Neural cell (in vitro differentiated cells): ENCODE measurements at regions not wholly inside any gene's neighbourhood (a gene's known extent, or its start where the extent isn't known, plus 50 kb on each side); places are given as distances from the start of the nearest gene placed in this dataset.
"Not testable (repeated sequence)": the region's sequence is repeated elsewhere in the genome, so short reads cannot be mapped to it uniquely, and the experiment has no call there.

Experiments
- H2AFZ ChIP-seq: fragments of 200-600, 300-800 bp; sonication (generic), shearing (Covaris generic); 2 replicates; pipeline ENCODE4 v1.6.0; 2014; ENCODE audit warnings: low read depth, mild to moderate bottlenecking, antibody characterized with exemption, low read length, moderate library complexity
- H3F3A ChIP-seq: fragments of 200-600 bp; shearing (Covaris generic); 2 replicates; pipeline ENCODE4 v1.6.1; 2016; ENCODE audit warnings: mild to moderate bottlenecking, moderate library complexity, mixed read lengths, antibody characterized with exemption, low read length; ENCODE audit not compliant: insufficient read depth, poor library complexity, severe bottlenecking
- H3K27ac ChIP-seq: fragments of 200-600, 300-800 bp; sonication (generic), shearing (Covaris generic); 2 replicates; pipeline ENCODE4 v1.5.1; 2014; ENCODE audit warnings: mild to moderate bottlenecking, low read length, moderate library complexity
- H3K27me3 ChIP-seq: fragments of 300-800, 200-600 bp; sonication (generic), shearing (Covaris generic); 2 replicates; pipeline ENCODE4 v1.6.0; 2014; ENCODE audit warnings: mild to moderate bottlenecking, low read depth, low read length, moderate library complexity; ENCODE audit not compliant: insufficient read depth
- H3K36me3 ChIP-seq: fragments of 300-800, 200-600 bp; sonication (generic), shearing (Covaris generic); 2 replicates; pipeline ENCODE4 v1.5.1; 2014; ENCODE audit warnings: mild to moderate bottlenecking, antibody characterized with exemption, low read length, moderate library complexity; ENCODE audit not compliant: insufficient read depth
- H3K4me2 ChIP-seq: fragments of 300-800, 200-600 bp; sonication (generic), shearing (Covaris generic); 2 replicates; pipeline ENCODE4 v1.6.0; 2014; ENCODE audit warnings: mild to moderate bottlenecking, low read length
- H3K4me3 ChIP-seq: fragments of 300-800, 200-600 bp; sonication (generic), shearing (Covaris generic); 2 replicates; pipeline ENCODE4 v1.5.1; 2014; ENCODE audit warnings: mild to moderate bottlenecking, low read length, moderate library complexity
- H3K79me2 ChIP-seq: fragments of 200-600 bp; shearing (Covaris generic); replicated peaks from 2 replicates; pipeline ENCODE4 v1.6.0; 2014; ENCODE audit warnings: mild to moderate bottlenecking, low read length, moderate library complexity; ENCODE audit not compliant: insufficient read depth
- H3K9ac ChIP-seq: fragments of 300-800, 200-600 bp; sonication (generic), shearing (Covaris generic); 2 replicates; pipeline ENCODE4 v1.6.1; 2016; ENCODE audit warnings: mild to moderate bottlenecking, low read length, mixed read lengths
- H3K9me2 ChIP-seq: fragments of 200-600 bp; shearing (Covaris generic); 2 replicates; pipeline ENCODE4 v1.6.1; 2016; ENCODE audit warnings: mild to moderate bottlenecking, low read length, mixed read lengths; ENCODE audit not compliant: insufficient read depth
- H3K9me3 ChIP-seq: fragments of 200-600, 300-800 bp; sonication (generic), shearing (Covaris generic); 2 replicates; pipeline ENCODE4 v1.6.1; 2016; ENCODE audit warnings: mild to moderate bottlenecking, mixed run types, low read length, moderate library complexity, mixed read lengths
- H4K20me1 ChIP-seq: fragments of 200-600 bp; shearing (Covaris generic); 2 replicates; pipeline ENCODE4 v1.6.1; 2016; ENCODE audit warnings: mild to moderate bottlenecking, mixed run types; ENCODE audit not compliant: insufficient read depth
- CTCF ChIP-seq: fragments of 450-650 bp; IDR thresholded peaks from 2 replicates; pipeline ENCODE4 v1.5.1; 2014; ENCODE audit warnings: antibody characterized with exemption, mild to moderate bottlenecking, moderate library complexity; ENCODE audit not compliant: poor library complexity, severe bottlenecking
- EP300 ChIP-seq: fragments of 450-650 bp; conservative IDR thresholded peaks from 2 replicates; pipeline ENCODE4 v1.6.1; 2014; ENCODE audit warnings: antibody characterized with exemption, mild to moderate bottlenecking, moderate library complexity; ENCODE audit not compliant: poor library complexity, severe bottlenecking
- EZH2 ChIP-seq: fragments of 200-600, 300-800 bp; shearing (Covaris generic), sonication (generic); IDR thresholded peaks from 2 replicates; pipeline ENCODE4 v1.6.1; 2014; ENCODE audit warnings: antibody characterized with exemption, low read length, borderline replicate concordance, mild to moderate bottlenecking; ENCODE audit not compliant: insufficient read depth, poor library complexity, severe bottlenecking
- MXI1 ChIP-seq: fragments of 450-650 bp; conservative IDR thresholded peaks from 2 replicates; pipeline ENCODE4 v1.6.1; 2014; ENCODE audit warnings: antibody characterized with exemption, mild to moderate bottlenecking; ENCODE audit not compliant: poor library complexity, severe bottlenecking
- POLR2AphosphoS5 ChIP-seq: IDR thresholded peaks from 2 replicates; pipeline ENCODE4 v1.6.1; 2012
- RAD21 ChIP-seq: fragments of 450-650 bp; conservative IDR thresholded peaks from 2 replicates; pipeline ENCODE4 v1.6.1; 2014; ENCODE audit warnings: antibody characterized with exemption, mild to moderate bottlenecking, moderate library complexity
- SMC3 ChIP-seq: fragments of 450-650 bp; conservative IDR thresholded peaks from 2 replicates; pipeline ENCODE4 v1.6.1; 2014; ENCODE audit warnings: antibody characterized with exemption, mild to moderate bottlenecking, moderate library complexity; ENCODE audit not compliant: poor library complexity
- TAF1 ChIP-seq: IDR thresholded peaks from 2 replicates; pipeline ENCODE4 v1.6.1; 2012; ENCODE audit warnings: low read depth
- TF ChIP-seq, protein P1 (sequence below): IDR thresholded peaks from 2 replicates; pipeline ENCODE4 v1.6.1; 2012; ENCODE audit warnings: borderline replicate concordance

GRCh38 chr3:71984843-71985613, 200.1 kb upstream of the PROK2 start:
- no peak overlapping the region for H3K9ac ChIP-seq
- H3K4me3 ChIP-seq, result no peak overlapping the region
- H3K4me2 ChIP-seq, result no peak overlapping the region
- no peak overlapping the region for H2AFZ ChIP-seq
- H3K9me2 ChIP-seq, result no peaks in the 10 kb centered on the region
- no peaks in the 10 kb centered on the region for H3K36me3 ChIP-seq
- no peaks in the 10 kb centered on the region for H3F3A ChIP-seq
- H3K27ac ChIP-seq, result no peak overlapping the region
- TF ChIP-seq POLR2AphosphoS5, result no peak
- TF ChIP-seq TAF1, result no peak
- TF ChIP-seq, protein P1, sequence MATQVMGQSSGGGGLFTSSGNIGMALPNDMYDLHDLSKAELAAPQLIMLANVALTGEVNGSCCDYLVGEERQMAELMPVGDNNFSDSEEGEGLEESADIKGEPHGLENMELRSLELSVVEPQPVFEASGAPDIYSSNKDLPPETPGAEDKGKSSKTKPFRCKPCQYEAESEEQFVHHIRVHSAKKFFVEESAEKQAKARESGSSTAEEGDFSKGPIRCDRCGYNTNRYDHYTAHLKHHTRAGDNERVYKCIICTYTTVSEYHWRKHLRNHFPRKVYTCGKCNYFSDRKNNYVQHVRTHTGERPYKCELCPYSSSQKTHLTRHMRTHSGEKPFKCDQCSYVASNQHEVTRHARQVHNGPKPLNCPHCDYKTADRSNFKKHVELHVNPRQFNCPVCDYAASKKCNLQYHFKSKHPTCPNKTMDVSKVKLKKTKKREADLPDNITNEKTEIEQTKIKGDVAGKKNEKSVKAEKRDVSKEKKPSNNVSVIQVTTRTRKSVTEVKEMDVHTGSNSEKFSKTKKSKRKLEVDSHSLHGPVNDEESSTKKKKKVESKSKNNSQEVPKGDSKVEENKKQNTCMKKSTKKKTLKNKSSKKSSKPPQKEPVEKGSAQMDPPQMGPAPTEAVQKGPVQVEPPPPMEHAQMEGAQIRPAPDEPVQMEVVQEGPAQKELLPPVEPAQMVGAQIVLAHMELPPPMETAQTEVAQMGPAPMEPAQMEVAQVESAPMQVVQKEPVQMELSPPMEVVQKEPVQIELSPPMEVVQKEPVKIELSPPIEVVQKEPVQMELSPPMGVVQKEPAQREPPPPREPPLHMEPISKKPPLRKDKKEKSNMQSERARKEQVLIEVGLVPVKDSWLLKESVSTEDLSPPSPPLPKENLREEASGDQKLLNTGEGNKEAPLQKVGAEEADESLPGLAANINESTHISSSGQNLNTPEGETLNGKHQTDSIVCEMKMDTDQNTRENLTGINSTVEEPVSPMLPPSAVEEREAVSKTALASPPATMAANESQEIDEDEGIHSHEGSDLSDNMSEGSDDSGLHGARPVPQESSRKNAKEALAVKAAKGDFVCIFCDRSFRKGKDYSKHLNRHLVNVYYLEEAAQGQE, result no peak
- TF ChIP-seq EP300, result no peak
- TF ChIP-seq EZH2, result no peak
- no peak for TF ChIP-seq RAD21
- TF ChIP-seq SMC3, result no peak
- TF ChIP-seq CTCF, result no peak
- no peak for TF ChIP-seq MXI1
- no peaks in the 10 kb centered on the region for H3K27me3 ChIP-seq
- no peaks in the 10 kb centered on the region for H3K9me3 ChIP-seq
- no peaks in the 10 kb centered on the region for H4K20me1 ChIP-seq
- no peaks in the 10 kb centered on the region for H3K79me2 ChIP-seq

- H3F3A ChIP-seq, result no peaks in the 10 kb centered on the region
- no peak overlapping the region for H3K27ac ChIP-seq
- no peak overlapping the region for H3K4me2 ChIP-seq
- no peaks in the 10 kb centered on the region for H3K9me2 ChIP-seq
- no peaks in the 10 kb centered on the region for H3K27me3 ChIP-seq
- no peaks in the 10 kb centered on the region for H3K79me2 ChIP-seq
- no peaks in the 10 kb centered on the region for H4K20me1 ChIP-seq
- H3K4me3 ChIP-seq, result no peak overlapping the region
- H2AFZ ChIP-seq, result no peak overlapping the region
- no peak for TF ChIP-seq TAF1
- no peak for TF ChIP-seq CTCF
- TF ChIP-seq, protein P1, result no peak
- TF ChIP-seq MXI1, result no peak
- H3K9ac ChIP-seq, result no peak overlapping the region
- no peaks in the 10 kb centered on the region for H3K36me3 ChIP-seq
- H3K9me3 ChIP-seq, result no peaks in the 10 kb centered on the region
Observed at GRCh38 chr3:71983694-71984093, 198.7 kb upstream of the PROK2 start.

DNA sequence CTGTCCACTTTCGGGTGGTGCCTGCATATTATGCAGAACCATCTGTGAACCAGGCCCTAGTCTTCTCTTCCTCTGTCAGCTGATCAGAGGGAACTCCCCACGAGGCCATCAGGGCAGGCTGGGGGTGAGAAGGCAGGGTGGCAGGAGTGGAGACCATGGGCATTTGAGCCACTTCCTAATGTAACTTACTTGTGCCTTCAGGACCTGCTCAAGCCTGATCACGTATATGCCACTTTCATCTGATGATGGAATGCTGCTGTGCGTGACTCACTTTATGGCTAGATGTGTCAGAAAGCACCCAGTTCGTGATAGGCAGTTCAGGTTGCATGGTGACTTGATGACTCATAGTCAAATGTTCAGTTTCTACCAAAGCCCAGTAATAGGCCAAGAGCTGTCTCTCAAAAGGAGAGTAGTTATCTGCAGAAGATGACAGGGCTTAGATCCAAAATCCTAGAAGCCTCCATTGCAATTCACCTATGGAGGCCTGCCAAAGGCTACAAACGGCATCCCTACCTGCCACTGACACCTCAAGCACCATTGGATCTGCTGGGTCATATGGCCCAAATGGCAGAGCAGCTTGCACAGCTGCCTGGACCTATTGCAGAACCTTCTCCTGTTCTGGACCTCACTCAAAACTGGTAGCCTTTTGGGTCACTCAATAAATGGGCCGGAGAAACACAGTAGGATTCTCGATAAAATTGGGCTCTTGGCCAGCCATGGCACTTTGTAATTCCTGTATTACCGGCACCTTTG, 197.7 kb upstream of the PROK2 start:
- not testable (repeated sequence) for H3K27me3 ChIP-seq, H3K4me3 ChIP-seq, H3K9me2 ChIP-seq, H3K9me3 ChIP-seq, H4K20me1 ChIP-seq, H3K36me3 ChIP-seq, H3K4me2 ChIP-seq, H3K9ac ChIP-seq, H3F3A ChIP-seq, H3K79me2 ChIP-seq, H2AFZ ChIP-seq, H3K27ac ChIP-seq
